ENCODE measurements at regions not wholly inside any gene's neighbourhood (a gene's known extent, or its start where the extent isn't known, plus 50 kb on each side); places are given as distances from the start of the nearest gene placed in this dataset.

DNA sequence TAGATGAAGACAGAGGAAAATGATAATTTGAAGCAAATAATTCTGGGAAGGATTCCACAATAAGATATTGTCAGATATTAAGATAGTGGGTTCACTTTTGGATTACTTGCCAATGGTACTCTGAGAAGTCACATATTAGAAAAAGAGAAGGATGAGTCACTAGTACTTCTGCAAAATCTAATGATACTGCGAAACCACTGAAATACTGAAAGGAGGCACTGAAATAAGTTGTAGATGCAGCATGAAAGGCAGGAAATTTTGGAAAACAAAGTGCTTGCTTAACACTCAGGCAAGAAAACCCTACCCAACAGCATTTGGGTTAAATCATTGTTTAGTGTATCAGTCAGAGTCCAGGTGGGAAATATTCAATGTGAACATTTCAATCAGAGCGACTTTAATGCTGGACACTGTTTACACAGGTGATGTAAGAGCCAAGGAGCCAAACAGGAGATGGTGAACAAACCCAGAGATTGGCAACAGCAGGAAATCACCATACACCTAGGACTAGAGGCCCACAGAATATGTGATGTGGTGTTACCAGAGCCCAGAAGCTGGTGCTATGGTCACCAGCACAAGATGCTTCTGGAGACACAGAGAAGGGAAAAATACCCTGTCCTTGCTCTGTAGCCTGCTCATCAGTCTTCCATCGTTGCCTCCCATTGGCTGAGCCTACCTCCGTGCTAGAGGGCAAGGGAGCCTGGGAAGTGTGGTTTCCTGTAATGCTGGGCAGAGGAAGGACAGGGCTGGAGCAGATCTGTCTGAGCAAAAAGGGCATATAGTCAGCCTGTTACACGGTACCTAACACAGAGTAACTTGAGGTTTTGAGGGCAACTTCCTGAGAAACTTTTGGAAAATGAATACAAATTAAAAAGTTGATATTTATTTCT, 204.7 kb upstream of the ITGA4 start:
- DNase-seq, result no peak

DNA sequence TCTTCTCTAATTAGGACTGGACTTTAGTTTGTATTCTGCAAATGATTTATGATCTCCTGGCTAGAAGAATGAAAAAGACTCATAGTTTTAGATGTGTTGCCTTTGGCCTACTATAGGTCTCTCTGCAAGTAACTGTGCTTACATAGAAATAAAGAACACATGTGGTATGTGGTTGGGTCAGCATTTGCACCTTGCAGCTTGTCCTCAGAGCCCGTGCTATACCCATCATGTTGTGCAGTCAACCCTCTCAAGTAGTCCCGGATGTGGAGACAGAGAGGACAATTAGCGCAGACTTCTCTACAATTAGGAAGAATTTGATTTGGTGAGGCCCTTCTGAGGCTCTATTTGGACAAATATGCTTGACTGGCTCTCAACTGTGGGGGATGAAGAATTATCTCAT, 203.7 kb upstream of the ITGA4 start:
- DNase-seq, result no peak

DNA sequence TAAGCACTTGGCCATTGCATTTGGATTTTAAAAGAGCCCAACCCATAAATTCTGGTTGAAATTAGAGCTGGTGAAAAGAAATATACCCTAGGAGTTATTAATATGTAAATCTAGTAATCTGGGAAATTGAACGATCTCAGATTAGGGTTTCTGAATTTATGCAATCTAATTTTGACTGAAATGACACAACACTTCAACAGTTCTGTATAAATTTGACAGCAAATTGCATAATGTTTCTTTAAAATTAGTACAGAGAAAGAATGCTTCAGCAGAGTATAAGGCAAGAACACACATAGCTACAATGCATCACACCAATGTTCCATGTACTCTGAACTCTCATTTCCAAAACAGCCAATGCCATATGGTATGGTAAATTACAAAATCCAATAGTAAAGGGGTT, 201.5 kb upstream of the ITGA4 start:
- no peak for DNase-seq

DNA sequence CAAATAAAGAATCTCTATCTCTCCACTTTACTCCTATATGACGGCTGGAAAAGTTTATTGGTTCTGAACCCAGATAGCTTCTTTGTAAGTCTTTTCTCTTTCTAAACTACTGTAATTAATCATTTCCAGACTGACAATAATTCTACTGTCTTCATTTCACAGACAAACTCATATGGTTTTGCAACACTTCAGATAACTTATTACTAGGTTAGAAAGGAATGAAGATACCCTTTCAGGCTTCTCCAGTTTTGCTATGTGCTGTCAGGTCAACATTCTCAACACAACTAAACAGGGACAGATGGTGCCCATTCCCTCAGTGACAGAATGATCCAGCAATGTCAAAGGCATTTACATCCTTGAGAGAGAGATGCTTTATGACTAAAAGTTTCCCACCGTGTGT, 198.5 kb upstream of the ITGA4 start:
- DNase-seq, result peak; percentile 49

DNA sequence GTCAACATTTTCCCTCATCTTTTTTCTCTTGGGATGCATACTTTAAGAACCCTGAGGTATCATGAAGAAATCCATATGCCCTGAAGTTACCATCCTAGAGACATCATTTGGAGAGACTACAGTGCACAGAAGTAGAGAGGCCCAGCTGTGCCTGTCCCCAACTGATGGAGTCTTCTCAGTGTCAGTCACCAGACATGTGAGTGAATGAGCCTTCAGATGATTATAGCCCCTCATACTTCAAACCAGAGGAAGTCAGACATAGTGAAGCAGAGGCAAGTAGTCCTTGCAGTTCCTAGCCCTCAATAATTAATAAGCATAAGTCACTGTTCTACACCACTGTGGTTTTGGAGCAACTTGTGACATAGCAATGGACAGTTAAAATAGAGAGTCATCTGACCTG, 194.4 kb upstream of the ITGA4 start:
- no peak for DNase-seq

DNA sequence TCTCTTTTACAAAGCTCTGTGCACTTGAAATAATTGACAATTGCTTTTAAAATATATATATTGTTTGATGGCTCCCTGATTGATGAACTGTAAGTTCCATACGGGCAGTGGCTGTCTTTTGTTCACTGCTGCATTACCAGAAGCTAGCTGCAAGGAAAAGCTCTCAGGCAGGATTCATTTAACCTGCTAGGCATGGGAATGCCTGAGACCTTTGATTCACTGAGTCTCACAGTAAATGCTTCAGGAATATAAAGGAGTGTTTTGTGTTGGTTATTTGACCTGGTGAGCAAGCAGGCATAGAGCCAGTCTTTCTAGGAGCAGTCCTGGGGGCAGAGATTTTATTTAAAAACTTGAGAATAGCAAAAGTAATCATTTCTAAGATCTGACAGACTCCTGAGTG, 193.2 kb upstream of the ITGA4 start:
- DNase-seq, result no peak

DNA sequence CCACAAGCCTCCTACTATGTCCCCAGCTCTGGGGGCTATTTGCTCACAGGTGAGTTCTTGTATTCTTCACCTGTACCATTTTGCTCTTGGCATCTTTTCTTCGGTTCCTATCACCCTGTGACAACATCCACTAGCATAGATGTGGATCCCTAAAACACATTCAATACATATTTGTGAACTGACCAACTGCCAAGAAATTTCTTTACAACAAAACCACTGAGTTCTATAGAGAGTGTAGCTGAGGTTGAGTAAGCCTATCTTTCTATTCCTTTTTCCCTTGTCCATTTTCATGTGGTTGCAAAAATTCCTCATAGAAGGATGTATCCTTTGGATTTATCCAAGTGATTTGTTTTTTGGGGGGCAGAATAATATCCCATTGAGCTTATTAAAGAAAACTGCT, 192.7 kb upstream of the ITGA4 start:
- DNase-seq, result no peak

DNA sequence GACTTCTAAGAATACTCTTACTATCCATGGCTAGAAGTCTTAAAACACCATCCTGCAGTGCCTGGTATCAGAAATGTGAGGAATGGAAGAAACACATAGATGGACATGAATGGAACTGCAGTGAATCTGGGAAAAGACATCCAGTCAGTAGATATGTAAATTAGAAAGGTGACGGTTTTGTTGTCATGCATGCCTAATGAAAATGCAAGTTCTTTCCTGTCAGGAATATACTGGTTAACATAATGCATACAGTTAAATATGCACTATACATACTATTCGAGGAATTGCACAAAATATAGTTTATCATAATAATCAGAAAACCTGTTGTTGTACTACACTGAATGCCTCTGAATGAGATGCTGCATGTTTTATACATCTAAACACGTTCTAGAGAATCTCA, 190.6 kb upstream of the ITGA4 start:
- no peak for DNase-seq

DNA sequence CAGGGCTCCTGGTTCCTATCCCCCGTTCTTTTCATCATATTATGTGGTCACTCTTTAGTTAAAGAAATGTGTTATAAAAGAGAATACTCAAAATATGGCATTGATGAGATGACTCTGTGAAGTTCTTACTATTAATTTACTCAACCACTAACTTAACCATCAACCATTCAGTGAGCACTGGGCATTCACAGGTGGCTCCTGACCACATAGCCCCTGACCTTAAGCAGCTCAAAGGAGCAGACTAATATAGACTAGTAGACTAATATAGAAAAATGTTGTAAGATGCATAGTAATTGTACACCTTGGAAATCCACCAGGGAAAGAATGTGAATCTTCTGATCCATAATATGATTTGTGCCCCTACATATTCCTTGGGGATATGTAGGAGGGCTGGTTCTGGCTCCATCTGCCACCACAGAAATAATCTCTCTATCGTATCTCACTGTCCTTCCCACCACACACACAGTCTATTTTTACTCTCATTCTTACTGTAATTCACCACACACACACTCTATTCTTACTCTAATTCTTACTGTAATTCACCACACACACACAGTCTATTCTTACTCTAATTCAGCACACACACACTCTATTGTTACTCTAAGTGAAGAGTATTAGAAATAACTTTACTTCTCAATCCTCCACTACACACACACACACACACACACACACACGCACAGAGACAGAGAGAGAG, 188.9 kb upstream of the ITGA4 start:
- DNase-seq, result no peak

DNA sequence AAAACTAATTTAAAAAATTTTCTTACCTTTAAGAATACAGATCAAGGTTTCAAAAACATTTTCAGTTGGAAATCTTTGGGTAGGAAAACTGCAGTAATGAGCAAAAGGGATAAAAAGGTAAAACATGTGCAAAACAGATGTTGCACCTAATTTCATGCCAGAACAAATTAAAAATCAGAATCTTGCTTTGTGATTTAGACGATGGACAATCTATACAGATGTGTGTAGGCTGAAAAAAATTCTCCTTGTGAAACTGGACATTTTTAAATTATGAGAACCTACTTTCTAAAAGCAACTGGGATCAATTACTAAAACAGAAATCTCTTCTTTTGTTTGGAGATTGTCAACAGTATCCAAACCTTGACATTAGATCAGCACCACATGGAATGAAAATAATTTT, 183.2 kb upstream of the ITGA4 start:
- no peak for DNase-seq

DNA sequence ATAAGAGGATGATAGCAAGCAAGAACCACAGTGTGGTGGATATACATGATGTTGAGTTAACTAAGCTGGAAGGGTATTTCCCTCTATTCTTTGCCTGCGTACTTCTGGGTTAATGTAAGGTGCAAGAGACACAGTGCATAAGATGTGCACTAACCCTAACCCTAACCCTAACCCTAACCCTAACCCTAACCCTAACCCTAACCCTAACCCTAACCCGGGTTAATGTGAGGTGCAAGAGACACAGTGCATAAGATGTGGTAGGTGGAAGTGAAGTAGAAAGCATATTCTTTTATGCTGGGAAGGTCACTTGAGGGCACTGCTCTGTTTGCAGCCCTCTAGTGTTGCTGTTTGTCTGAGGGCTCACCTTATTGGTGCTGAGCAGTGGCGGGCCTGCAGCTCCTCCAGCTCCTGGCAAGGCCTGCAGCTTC, 181.5 kb upstream of the ITGA4 start:
- no peak for DNase-seq

DNA sequence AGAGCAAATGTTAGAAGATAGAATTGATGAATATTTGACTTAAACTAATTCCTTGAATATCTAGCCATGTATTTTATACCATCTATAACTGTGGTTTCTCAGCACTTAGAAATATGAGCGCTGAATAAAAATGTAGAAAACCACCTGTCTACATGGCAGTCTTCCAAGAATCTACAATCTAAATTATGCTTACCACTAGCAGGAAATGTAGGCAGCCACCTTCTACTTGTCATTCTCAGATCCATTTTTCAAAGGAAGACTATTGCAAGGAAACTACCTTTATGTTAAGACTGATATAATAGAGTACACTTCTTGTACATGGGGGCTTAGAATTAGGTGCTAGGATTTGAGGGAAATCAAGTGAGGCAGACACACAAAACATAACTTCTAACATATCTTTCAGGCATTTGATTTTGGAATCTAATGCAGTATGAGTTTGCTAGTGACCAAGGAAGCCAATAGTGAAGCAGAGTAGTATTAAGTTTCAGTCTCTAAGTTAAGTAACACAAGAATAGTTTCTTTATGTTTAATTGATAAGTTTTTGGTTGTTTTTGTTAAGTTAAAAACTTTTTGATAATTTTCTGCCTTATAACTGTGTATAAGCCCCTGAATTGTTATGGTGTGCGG, 175.9 kb upstream of the ITGA4 start:
- no peak for DNase-seq

DNA sequence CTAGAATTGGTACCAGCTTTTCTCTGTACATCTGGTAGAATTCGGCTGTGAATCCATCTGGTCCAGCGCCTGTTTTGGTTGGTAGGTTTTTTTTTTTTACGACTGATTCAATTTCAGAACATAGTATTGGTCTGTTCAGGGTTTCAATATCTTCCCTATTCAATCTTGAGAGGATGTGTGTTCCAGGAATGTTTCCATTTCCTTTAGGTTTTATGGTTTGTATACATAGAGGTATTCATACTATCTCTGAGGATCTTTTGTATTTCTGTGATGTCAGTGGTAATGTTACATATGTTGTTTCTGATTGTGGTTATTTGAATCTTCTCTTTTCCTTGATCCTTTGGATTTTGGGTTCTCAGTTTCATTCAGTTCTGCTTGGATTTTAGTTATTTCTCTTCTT, 172.1 kb upstream of the ITGA4 start:
- DNase-seq, result no peak

DNA sequence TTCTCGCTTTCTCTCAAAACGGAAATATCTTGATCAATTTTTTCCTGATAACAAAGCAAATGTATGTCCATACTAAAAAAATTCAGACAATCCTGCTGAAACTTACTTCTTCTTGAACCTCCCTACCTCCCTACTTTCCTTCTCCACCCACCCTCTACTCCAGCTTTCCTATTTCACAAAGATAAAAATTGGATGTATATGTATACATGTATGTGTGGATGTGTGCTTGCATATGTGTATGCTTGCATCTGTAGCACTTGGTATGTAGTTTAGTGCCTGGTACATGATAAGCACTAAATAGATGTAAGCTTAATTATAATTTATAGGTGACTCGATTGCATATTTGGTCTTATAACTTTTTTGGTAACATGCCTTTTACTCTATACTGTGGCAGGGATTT, 167.5 kb upstream of the ITGA4 start:
- DNase-seq, result no peak

DNA sequence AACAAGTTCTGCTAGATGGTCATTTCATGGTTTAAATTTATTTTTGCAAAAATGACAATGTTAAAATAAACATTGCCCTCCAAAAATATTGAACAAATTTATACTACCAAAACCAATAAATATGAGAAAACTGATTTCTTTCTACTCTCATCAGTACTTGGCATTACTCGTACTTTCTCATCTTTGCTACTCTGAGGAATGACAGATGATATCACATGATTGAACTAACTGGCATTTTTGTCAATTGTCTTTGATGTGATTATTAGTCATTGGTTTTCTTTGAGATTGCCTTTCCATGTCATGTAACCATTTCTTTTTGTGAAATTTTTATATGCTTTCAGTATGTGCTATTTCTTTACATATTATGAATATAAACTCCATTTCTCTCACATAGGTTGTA, 167.0 kb upstream of the ITGA4 start:
- DNase-seq, result no peak

DNA sequence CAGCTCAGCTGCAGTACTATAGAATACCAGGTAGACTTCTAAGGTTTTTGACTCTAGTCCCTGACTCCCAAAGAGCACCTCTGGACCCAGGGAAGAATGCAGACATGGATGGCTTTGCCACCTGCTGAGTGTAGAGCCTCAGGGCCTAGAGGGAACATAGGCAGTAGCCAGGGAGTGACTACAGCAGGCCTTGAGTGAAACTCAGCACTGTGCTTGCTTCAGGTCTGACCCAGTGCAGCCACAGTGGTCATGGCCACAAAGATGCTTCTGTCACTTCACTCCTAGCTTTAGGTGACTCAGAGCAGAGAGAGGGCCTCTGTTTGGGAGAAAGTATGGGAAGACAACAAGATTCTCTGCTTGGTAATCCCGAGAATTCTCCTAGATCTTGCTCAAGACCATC, 162.2 kb upstream of the ITGA4 start:
- no peak for DNase-seq

DNA sequence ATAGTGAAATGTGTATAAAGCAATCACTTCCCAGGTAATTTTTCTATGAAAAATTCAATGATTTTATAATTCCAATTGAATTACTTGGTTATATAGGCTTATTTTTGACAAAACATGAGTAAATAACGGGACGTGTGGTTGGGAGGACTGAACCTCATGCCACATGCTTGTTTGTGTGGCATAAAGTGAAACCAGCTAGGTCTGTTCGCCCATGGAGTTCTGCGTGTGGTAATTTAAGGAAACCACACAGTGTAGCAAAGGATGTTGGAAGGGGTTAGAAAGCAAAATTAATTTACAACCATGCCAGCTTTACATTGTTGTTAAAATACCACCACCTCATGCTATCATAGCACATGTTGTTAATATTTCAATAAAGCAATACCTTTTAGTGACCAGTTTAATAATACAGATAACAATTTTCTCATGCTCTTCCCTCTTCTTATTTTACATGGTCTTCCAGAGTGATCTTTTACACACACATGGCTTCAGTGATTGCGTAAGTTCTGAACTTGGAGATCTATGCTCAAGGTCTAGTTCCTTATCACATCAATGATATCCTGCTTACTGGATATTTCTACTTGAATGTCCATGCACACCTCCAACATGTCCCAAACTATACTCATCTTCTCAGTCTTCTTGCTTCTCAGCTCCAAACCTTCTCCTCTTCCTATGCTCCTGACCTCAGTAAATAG, 156.4 kb upstream of the ITGA4 start:
- DNase-seq, result no peak

DNA sequence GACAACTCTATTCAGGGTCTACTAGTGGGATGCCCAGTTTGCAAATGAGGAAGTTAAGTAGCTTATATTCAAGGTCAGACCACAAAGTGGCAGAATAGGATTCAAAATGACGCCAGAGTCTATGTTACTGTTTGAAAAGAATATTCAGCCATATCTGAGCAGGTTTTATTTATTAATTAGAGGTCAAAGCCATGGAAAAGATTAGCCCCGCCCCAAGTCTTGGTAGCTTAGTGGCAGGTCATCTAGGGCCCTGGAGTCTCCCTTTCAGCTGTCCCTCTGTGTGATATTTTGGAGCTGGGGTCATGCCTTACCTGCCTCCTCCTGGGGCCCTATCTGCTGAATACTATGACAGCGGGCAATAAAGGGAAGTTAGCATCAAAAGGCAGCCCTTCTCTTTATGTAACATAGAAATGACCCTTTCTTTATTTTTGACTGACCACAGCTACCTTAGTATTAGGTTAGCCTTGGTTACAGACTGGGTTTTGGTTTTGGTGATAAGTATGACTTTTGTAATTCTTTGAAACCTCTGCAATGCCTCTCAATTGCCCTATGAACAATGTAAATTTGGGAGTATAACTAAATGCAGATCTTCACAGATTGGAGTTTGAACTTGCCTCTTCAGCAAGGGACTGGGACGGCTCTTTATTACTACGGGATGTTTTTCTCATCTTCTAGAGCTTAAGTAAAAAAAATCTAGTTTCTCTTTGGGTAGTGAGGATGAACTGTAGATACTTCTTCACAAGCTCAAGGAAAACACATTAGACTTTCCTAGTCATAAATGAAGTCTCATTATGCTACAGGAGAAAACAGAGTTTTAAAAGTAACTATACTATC, 153.0 kb upstream of the ITGA4 start:
- no peak for DNase-seq

DNA sequence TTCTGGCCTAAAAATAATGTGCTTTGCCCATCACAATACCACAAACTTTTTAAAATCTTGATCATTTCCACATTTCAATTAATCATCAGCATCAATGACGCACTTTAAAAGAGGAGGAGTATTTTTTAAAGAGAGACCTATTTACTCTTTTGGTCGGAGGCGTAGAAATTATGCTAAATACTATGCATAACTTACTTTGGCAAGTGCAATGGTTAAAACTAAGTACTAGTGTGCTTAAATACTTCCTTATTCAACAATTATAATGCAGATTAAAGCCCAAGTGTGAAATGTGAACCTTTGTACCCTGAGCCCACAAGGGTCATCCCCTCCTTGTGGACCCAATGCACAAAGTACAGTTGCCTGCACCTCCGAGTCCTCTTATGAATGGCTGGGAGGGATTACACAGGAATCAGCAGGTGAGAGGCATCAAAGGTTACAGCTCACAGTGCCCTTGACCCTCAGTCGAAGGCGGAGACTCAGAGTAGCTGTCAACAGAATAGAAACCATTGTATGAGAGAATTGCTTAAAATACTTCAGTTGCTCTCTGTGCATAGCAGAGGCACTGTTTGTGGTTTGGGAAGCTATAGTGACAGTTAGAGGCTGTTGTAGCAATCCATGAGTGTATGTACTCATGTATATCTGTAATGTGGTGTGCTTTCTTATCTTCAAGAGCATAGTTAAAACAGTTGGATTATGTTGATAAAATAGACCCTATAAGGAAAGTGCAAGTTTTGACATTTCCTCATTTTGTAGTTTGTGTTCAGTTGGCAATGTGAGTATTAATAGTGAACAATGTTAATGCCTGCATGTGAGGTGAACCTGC, 151.7 kb upstream of the ITGA4 start:
- no peak for DNase-seq

DNA sequence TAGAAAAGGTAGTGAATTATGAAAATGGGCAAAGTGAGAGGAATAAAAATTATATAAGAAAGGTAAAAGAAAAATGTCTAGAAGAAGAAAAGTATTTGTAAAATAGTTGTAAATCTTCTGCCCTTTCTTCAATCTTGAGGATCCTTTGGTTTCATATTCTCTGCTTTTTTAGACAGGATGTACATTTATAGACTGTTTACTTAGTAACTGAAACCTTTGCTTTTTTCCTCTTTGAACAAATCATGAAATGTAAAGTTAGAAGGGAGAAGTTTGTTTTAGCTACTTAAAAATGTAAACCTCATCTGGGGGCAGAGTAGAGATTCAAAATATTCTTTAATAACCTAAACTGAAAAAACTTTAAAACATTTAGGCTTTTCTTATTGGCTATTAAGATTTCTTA, 150.4 kb upstream of the ITGA4 start:
- DNase-seq, result no peak

DNA sequence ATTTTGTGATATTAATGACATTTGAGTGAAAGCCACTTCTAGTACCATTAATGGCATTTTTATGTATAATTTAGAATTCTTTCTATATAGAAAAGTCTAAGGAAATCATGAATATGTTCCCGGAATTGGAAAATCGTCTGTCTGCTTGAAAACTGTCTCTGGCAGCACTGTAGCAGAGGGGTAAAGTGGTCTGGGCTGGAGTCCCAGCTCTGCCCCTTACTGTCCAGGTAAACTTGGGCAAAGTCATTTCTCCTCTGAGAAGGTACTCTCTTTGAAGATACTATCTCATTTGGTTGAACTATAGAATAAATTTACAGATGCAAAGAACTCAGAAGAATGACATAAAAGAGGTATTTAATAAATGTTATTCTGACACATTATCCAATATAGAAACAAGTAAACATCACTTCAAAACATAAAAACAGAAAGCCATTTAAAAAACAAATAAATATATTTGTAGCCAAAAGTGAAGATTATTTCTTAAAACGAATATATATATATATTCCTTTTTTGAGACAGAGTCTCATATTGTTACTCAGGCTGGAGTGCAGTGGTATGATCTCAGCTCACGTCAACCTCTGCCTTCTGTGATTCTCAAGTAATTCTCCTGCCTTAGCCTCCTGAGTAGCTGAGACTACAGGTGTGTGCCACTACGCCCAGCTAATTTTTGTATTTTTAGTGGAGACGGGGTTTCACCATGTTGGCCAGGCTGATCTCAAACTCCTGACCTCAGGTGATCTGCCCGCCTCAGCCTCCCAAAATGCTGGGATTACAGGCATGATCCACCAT, 149.8 kb upstream of the ITGA4 start:
- no peak for DNase-seq
